ENCODE measurements at regions not wholly inside any gene's neighbourhood (a gene's known extent, or its start where the extent isn't known, plus 50 kb on each side); places are given as distances from the start of the nearest gene placed in this dataset.

GRCh38 chr5:175001876-175002645 lies 277.7 kb downstream of the MSX2 start:
- no peak for TF ChIP-seq CTCF (IDR thresholded peaks at IDR 0.05)
- TF ChIP-seq EP300 (IDR thresholded peaks at IDR 0.05): no peak
- TF ChIP-seq POLR2A (IDR thresholded peaks at IDR 0.05): no peak
- intact Hi-C loops (cut with DNase I): no loop called here
- H3K9me3 ChIP-seq: no peaks in the 10 kb centered on the region
- H3K4me3 ChIP-seq: no peak overlapping the region
- H3K27ac ChIP-seq: no peak overlapping the region
- no peaks in the 10 kb centered on the region for H3K4me1 ChIP-seq (ENCODE audit: insufficient read depth)
- H3K36me3 ChIP-seq: no peaks in the 10 kb centered on the region
- H3K27me3 ChIP-seq: no peaks in the 10 kb centered on the region
- no peak for DNase-seq
- WGBS, 3 donors: 64 to 71% (median 65%) methylated on average over 11 of the region's 11 CpGs

- DNase-seq: no peak
- TF ChIP-seq POLR2A (IDR thresholded peaks at IDR 0.05): no peak
- no peak for TF ChIP-seq EP300 (IDR thresholded peaks at IDR 0.05)
- no peak for TF ChIP-seq CTCF (IDR thresholded peaks at IDR 0.05)
- intact Hi-C loops (cut with DNase I): no loop called here
- Histone ChIP-seq H3K4me1 (ENCODE audit: insufficient read depth) (no peaks in the 10 kb centered on the region), H3K27me3 (no peaks in the 10 kb centered on the region), H3K4me3 (no peak overlapping the region), H3K36me3 (no peaks in the 10 kb centered on the region), H3K27ac (no peak overlapping the region), H3K9me3 (no peaks in the 10 kb centered on the region)
- WGBS, 3 donors: 51 to 77% (median 62%) methylated on average over 2 of the region's 2 CpGs
These were observed 276.9 kb downstream of the MSX2 start for GRCh38 chr5:175001311-175001710.

- 23 to 42% (median 28%) methylated on average over 8 of the region's 8 CpGs for WGBS, 3 donors
- intact Hi-C loops (cut with DNase I): no loop called here
- H3K9me3 ChIP-seq: no peaks in the 10 kb centered on the region
- H3K36me3 ChIP-seq: no peaks in the 10 kb centered on the region
- no peak for DNase-seq
- no peaks in the 10 kb centered on the region for H3K27me3 ChIP-seq
- TF ChIP-seq EP300 (IDR thresholded peaks at IDR 0.05) (no peak), POLR2A (IDR thresholded peaks at IDR 0.05) (no peak), CTCF (IDR thresholded peaks at IDR 0.05) (no peak)
- H3K27ac ChIP-seq: no peak overlapping the region
- no peak overlapping the region for H3K4me3 ChIP-seq
- H3K4me1 ChIP-seq (ENCODE audit: insufficient read depth): no peaks in the 10 kb centered on the region
These were observed 275.2 kb downstream of the MSX2 start for GRCh38 chr5:174999581-174999980.

- Histone ChIP-seq H3K27ac (no peak overlapping the region), H3K36me3 (no peaks in the 10 kb centered on the region), H3K9me3 (no peaks in the 10 kb centered on the region), H3K4me3 (no peak overlapping the region), H3K27me3 (no peaks in the 10 kb centered on the region), H3K4me1 (ENCODE audit: insufficient read depth) (no peaks in the 10 kb centered on the region)
- TF ChIP-seq CTCF (IDR thresholded peaks at IDR 0.05): no peak
- TF ChIP-seq POLR2A (IDR thresholded peaks at IDR 0.05): no peak
- no peak for TF ChIP-seq EP300 (IDR thresholded peaks at IDR 0.05)
- WGBS, 3 donors: 75 to 89% (median 83%) methylated on average over 5 of the region's 5 CpGs
- intact Hi-C loops (cut with DNase I): no loop called here
- no peak for DNase-seq
These were observed 273.8 kb downstream of the MSX2 start for GRCh38 chr5:174998131-174998730.

All from ovary (tissue), 7 donors.